ENCODE measurements at regions not wholly inside any gene's neighbourhood (a gene's known extent, or its start where the extent isn't known, plus 50 kb on each side); places are given as distances from the start of the nearest gene placed in this dataset.
"Not testable (repeated sequence)": the region's sequence is repeated elsewhere in the genome, so short reads cannot be mapped to it uniquely, and the experiment has no call there.

DNA sequence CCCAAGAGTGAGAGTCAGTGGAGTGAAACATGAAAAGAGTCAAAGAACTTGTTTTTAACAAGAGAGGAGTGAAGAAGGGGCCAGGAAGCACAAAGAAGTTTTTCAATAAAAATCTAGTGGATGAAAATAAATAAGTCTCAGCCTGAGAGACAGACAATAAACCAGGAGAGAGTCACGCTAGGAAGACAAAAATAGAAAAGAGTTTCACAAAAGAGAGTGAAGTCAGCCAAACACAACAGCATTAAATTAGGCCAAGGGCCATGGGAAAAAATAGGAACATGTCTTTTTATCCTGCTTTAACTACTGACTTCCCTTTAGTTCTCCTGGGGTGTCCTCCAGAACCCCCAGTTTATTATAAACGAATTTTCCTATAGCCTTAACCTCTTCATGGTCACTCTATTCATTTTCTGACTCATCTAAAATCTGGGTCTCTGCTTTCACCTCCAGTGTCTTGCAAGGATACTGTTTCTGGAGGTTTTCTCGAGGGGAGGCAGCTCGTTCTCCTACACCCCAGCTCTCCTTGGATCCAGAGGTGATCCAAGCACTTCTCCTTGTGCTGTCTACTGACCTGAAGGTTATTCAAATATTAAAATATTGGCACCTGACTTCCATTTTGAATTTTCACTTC is 571.5 kb upstream of the PPP2R3A start:
- no peak for DNase-seq (ENCODE audit: low read depth, low spot score)

DNA sequence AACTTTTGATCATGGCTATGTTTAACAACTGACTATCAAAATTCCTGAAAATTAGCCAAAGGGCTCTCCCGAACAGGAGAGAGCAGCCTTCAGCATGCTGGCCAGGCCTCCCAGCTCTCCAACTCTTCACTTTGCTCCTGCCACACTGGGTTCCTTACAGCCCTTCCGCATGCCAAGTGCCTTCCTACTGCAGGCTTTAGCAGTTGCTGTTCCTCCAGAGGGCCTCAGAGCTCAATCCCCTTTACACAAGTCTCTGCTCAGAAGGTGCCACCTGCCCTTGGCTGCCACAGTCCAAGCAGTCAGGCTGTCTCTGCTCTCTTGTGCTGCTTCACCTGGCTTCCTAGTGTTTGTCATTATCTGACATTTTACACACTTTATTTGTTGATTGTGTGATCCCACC is 553.1 kb upstream of the PPP2R3A start:
- no peak for DNase-seq (ENCODE audit: low read depth, low spot score)

DNA sequence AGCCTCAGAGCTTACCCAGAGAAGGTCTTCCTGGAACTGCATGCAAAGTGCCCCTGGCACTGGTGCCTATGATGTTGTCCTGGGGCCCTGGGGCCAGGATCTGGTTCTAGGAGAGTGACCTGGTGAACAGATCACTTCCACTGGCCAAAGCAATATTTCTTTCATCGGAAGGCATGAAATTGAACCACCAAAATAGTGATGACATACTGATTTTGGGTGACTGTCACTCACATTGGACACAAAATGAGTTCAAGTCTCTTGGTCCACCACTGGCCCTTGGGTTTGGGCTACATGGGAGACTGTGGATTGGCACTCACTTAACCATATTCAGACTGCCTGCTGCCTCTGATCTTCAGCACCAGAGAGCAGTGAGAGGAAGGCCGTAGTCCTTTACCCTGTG is 549.3 kb upstream of the PPP2R3A start:
- no peak for DNase-seq (ENCODE audit: low read depth, low spot score)

DNA sequence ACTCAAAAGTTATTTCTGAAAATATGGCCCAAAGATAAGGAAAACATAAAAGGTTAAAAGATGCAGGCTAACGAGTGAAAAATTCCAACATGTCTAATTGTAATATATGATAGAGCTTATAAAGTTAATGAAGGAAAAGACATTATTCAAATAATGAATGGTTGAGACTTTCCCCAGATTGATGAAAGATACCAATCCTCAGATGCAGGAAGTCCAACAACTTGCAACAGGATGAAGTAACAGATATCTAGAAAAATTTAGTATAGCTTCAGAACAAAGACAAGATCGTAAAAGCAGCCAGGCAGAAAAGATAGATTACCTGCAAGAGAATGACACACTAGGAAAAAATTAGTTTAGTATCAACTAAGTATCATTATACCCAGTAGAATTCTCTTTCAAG is 546.4 kb upstream of the PPP2R3A start:
- no peak for DNase-seq (ENCODE audit: low read depth, low spot score)

DNA sequence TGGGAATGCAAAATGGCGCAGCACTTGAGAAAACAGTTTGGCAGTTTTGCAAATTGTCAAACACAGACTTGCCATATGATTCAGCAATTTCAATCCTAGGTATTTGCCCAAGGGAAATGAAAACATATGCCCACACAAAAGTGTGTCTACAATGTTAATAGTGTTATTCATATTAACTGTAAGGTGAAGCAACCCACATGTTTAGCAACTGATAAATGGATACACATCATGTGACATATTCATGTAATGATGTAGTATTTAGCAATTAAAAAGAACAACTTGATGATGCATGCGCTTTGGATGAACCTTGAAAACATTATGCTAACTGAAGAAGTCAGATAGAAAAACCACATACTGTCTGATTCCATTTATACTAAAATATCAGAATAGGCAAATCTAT is 539.0 kb upstream of the PPP2R3A start:
- no peak for DNase-seq (ENCODE audit: low read depth, low spot score)

DNA sequence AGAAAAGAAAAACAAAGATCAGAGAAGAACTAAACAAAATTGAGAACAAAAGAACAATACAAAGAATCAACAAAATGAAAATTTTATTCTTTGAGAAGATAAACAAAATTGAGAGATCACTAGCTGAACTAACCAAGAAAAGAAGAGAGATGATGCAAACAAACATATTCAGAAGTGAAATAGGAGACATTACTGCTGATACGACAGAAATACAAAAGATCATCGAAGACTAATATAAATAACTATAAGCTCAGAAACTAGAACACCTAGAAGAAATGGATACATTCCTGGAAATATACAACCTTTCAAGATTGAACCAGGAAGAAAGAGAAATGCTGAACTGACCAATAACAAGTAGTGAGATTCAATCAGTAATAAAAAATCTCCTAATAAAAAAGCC is 533.1 kb upstream of the PPP2R3A start:
- DNase-seq (ENCODE audit: low read depth, low spot score): no peak

DNA sequence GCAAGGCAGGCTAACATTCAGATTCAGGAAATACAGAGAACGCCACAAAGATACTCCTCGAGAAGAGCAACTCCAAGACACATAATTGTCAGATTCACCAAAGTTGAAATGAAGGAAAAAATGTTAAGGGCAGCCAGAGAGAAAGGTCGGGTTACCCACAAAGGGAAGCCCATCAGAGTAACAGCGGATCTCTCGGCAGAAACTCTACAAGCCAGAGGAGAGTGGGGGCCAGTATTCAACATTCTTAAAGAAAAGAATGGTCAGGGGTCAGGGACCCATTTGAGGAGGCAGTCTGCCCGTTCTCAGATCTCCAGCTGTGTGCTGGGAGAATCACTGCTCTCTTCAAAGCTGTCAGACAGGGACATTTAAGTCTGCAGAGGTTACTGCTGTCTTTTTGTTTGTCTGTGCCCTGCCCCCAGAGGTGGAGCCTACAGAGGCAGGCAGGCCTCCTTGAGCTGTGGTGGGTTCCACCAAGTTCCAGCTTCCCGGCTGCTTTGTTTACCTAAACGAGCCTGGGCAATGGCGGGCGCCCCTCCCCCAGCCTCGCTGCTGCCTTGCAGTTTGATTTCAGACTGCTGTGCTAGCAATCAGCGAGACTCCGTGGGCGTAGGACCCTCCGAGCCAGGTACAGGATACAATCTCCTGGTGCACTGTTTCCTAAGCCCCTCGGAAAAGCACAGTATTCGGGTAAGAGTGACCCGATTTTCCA is 526.5 kb upstream of the PPP2R3A start:
- not testable (repeated sequence) for DNase-seq (ENCODE audit: low read depth, low spot score)

DNA sequence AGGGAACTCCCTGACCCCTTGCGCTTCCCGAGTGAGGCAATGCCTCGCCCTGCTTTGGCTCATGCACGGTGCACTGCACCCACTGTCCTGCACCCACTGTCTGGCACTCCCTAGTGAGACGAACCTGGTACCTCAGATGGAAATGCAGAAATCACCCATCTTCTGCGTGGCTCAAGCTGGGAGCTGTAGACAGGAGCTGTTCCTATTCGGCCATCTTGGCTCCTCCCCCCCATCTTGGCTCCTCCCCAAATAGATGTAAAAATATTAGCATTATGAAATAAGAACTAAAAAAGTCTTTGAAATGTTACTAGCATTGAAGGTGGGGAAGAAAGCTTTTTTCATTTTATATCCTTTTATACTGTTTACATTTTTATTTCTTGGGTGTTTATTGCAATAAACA is 525.9 kb upstream of the PPP2R3A start:
- DNase-seq (ENCODE audit: low read depth, low spot score): not testable (repeated sequence)

DNA sequence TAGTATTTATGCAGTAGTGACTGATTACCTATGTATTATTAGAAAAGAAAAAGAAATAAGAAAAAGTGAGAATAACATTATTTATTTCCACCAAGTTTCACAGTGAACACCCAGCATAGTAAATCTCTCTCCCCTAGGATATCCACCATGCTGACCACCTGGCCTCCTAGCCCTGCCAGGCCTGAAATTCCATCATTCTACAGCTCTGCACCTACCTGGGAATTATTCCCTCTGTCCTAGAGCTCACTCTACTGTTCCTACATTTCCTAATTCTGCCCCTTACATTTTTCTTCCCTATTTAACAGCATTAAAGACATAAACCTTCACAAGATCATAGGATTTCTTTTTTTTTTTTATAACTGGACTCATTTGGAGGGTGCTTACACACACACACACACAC is 525.3 kb upstream of the PPP2R3A start:
- no peak for DNase-seq (ENCODE audit: low read depth, low spot score)

DNA sequence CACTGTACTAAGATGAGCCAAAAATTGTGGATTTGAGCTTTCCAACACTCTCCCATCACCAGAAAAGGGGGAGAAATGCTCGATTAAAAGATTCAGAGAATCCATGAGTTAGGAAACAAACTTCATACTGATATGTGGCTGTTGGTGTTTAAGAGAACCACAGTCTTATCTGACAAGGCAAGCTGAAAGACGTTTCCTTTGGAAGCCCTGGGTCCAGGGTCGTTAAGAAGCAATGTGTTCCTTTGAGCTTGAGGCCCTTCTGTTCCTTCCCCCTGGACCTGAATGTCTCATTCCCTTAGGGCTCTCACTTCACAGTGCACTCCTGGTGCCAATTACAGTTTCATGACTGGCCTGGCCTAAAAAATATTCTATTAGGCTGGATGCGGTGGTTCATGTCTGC is 524.8 kb upstream of the PPP2R3A start:
- DNase-seq (ENCODE audit: low read depth, low spot score): no peak

DNA sequence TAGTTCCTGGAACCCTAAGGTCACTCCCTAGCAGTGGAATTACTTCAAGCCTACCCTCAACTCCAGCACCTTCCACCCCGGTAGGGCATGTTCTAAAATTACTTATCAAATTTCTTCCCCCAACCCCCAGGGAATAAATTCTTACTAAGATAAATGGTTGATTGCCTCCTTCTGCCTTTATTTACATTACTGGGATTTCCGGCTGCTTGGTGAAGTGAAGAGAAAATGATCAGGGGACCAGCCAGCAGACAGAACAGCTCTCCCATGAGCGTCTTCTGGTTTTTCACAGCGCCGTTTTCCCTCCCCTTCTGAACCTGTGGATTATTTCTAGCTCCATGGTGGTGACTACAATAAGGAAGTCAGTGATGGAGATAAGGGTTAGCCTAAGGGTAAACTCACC is 521.5 kb upstream of the PPP2R3A start:
- no peak for DNase-seq (ENCODE audit: low read depth, low spot score)

DNA sequence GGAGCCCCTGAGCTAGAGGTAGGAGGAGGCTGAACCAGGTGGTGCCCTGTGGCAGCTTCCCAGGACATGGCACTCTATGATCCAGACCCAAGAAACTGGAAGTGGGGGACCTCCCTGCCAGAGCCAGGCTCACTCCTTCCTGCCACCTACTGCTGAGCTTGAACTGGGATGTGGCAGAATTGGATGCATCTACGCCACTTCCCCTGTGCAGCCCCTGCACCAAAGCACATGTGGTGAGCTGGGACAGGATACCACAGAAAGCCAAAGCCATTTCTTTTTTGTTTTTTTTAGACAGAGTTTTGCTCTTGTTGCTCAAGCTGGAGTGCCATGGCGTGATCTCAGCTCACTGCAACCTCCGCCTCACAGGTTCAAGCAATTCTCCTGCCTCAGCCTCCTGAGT is 518.0 kb upstream of the PPP2R3A start:
- no peak for DNase-seq (ENCODE audit: low read depth, low spot score)

DNA sequence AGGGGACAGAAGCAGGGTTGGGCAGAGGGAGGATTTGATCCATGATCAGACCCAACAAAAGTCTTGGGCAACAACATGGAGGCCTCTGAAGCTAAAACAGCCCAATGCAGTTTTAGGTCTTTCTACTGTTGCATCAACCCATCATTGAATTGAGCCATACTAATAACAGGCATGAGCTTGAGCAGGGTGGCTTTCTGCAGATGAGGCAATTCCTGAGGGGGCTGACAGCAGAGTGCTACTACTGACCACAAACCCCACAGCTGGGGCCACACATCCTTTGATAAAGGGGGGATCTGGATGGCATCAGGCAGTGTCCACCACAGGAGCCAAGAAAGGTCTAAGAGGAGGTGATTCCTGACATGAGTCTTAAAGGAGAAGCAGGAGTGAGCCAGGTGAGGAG is 517.0 kb upstream of the PPP2R3A start:
- no peak for DNase-seq (ENCODE audit: low read depth, low spot score)

DNA sequence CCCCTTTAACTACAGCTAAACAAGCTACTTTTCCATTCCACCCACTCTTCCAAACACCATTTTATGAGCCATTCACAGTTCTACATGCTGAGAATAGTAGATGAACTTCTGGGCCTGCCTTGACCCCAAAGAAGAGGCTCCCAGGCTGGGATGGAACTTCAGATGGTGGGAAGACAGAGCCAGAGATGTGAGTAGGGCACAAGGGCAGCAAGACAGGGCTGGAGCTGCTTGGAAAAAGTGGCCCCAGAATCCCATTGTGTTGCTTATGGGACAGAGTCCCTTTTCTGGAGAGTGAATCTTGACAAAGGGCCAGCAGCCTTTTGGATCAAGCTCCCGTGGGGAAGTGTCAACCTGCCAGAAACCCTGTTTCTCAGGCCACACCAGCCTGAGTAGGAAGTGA is 516.5 kb upstream of the PPP2R3A start:
- DNase-seq (ENCODE audit: low read depth, low spot score): no peak

DNA sequence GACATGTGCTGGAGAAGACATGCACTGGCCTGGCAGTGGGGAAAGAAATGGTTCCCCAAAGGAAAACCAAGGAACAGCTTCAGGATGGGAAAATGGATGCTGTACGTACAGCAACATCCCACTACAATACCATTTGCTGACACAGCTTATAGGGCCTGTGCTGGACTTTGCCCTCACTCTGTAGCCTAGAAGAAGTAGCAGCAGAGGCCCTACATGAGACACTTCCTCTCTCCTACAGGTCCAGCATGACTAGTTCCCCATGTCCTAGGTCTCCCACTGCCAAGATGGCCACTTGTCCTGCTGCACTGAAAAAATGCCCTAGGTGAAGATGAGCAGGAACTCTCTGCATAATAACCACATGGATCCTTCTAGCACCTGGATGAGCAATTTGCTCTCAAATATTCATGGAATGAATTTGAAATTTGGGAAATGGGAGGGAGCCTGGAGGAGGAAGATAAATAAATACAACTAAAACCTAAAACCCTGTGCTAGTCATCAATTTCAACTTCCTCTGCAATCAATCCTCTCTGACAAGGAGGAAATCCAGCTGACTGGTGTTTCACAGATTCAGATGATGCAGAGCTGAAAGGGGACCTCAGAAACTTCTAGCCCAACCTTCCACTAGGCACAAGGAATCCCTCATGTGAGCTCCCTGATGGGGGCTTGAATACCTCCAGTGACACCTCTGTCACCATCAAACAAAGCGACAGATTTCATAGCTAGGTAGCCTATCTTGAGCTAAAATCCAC is 514.3 kb upstream of the PPP2R3A start:
- no peak for DNase-seq (ENCODE audit: low read depth, low spot score)

DNA sequence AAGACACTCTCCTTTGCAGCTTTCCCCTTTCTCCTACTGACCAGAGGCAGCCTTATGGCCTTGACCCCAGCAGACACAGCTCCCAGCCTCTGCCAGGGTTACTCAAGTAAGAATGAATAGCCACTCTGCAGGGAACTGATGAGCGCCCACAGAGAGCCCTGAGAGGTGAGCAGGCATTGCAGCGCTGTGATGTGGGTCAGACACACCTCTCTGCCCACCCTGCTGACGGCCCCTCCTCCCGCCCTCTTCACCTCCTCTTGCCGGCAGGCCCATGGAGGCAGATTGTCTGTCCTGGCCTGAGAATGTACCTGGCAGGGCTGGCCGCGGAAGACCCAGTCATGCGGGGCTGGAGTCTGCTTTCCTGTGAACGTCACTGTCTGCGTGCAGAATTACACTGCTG is 512.6 kb upstream of the PPP2R3A start:
- DNase-seq (ENCODE audit: low read depth, low spot score): no peak

DNA sequence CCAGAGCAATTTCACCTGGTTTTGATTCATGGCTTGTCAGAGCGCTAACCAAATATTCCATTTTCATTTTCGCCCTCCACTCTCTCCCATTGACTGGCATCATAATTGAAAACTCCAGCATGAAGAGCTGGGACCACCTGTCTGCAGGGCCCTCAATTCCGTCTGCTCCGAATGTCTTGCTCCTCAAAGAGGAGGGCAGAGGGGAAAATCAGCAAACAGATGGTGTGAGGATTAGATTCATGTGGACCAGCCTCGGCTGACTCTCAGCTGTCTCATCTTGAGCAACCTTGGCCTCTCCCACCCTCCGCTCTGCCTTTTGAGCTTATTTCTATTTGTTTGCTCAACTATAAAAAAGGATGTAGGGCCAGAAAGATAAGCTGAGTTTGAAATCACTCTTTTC is 512.2 kb upstream of the PPP2R3A start:
- DNase-seq (ENCODE audit: low read depth, low spot score): no peak

DNA sequence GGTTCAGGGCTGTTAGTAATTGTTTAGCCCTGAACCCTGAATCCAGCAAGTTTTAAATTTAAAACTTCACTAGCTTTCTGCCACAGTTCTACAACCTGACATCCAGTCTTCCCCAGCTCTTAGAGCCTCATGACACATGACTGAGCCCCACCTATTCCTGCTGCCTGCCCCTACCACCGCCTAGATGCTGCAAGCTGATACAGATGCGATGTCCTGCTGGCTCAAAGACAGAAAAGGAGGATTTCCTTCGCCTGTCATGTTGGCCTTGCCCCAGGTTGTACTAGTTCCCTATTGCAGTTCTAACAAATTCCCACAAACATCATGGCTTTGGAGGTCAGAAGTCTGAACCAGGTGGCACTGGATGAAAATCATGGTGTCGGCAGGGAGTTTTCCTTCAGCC is 510.6 kb upstream of the PPP2R3A start:
- no peak for DNase-seq (ENCODE audit: low read depth, low spot score)

DNA sequence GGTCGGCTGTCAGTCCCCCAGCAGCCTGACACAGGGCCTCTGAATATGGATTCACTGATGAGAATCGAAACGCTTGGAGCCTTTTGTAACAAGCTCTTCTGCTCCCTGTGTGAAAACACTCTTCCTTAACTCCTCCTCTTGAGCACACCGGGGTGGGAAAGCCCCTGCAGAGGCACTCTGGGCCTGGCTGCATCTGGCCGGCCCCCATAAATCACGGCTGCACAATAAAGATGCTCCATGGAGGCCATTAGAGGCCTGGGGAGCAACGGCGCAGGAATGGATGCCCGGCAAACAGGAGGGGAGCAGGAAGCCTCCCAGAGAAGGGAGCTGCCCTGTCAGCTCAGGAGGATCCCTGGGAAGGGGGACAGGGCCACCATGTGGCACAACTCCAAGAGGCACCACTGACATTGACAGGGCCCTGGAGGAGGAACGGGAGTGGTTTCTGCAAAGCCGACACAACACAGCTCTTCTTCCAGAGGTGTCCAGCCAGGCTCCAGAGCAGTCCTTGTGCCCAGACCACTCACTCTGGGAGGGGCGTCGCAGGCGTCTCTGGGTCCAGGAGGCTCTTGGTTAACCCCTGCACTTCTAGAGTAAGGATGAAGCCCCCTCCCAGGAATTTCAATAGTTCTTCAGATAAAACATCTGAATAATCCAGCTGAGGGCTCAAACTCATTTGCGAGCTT is 509.3 kb upstream of the PPP2R3A start:
- DNase-seq (ENCODE audit: low read depth, low spot score): no peak

DNA sequence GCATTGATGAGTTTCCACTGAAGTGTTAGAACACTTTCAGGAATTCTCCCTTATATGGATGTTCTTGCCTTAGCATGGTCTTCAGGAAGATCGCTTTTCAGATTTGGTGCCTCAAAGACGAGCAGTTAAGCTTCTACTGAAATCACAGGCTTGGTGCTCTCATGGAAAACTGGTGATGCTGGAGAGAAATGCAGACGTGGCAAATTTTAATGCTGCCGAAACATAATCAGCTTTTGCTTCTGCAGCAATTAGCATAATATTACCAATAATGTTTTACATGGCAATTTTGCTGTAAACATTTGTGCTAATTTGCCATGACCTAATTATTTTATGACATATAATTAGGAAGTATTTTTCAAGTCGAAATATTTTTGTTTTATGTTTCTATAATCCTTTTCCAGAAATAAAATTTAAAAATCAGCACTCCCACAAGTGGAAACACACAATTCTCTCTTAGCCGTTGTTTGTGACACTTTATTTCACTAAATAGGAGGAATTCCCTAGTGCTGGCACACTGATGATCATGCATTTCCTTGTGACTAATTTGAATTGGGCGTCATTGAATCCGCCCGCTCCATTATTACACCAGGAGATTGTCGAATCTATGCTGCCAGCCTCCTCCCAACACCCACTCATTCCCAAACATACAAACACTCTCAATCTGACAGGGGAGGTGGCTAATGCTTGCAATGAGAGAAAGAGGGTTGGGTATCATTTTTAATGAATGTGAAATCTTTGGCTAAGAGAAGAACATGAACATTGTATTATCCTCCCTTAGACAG is 506.8 kb upstream of the PPP2R3A start:
- no peak for DNase-seq (ENCODE audit: low read depth, low spot score)

DNA sequence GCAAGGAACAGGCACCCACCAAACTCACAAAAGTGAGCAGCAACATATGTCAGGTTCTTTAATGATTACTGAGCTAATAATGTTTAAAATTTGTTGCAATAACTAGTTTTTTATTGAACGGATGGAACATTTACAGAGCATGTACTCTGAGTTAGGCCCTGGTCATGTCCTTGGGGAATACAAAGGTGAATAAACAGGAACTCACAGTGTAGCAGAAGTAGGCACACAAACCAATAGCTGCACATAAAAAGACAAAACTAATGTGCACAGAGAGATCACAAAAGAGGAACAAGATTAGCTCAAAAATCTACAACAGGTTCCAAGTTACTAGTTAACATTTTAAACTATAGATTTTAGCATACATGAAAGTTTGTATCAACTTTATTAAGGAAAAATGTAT is 505.3 kb upstream of the PPP2R3A start:
- no peak for DNase-seq (ENCODE audit: low read depth, low spot score)

DNA sequence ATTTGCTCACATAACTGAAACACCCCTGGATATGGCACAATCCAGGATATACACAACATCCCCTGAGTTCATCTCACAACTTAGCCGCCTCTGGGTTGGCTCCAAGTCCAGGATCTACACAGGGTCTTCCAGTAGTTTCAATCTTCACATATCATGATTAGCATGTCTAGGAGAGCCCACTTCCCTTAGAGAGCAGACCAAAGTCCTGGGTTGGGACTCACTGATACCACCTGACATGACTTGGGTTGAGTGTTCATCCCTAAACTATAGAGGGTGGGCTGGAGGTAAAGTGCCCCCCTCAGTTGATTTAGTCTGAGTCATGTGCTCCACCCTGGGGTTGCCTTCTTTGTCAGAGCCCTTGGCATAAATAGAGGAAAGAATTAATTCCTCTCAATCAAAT is 493.6 kb upstream of the PPP2R3A start:
- no peak for DNase-seq (ENCODE audit: low read depth, low spot score)
